GM13976 (cell line): ENCODE measurements at regions not wholly inside any gene's neighbourhood (a gene's known extent, or its start where the extent isn't known, plus 50 kb on each side); places are given as distances from the start of the nearest gene placed in this dataset.
"Not testable (repeated sequence)": the region's sequence is repeated elsewhere in the genome, so short reads cannot be mapped to it uniquely, and the experiment has no call there.

ENCODE experiments used
- DNase-seq: peaks from one replicate; pipeline ENCODE4 v3.0.0; 2012; ENCODE audit warnings: low spot score
- CTCF ChIP-seq: IDR thresholded peaks from 2 replicates; pipeline ENCODE4 v1.5.1; 2012; ENCODE audit warnings: borderline replicate concordance, mild to moderate bottlenecking; ENCODE audit not compliant: insufficient read depth; ENCODE audit errors: extremely low read depth, missing control alignments, control extremely low read depth
- in situ Hi-C: fragments of 300-500 bp; cut with MboI; formaldehyde crosslinking; loops from one replicate; pipeline ENCODE4 v1.12.0; 2022; ENCODE audit warnings: low sequenced_read_pairs, mixed read lengths, inconsistent platforms; ENCODE audit not compliant: unreplicated experiment

- TF ChIP-seq CTCF, result no peak
- in situ Hi-C loops, result no loop called here
- DNase-seq, result no peak
These were observed 247.7 kb downstream of the SOCS6 start for GRCh38 chr18:70536370-70537062.

GRCh38 chr18:70535041-70535440 lies 246.2 kb downstream of the SOCS6 start:
- DNase-seq, result no peak
- no peak for TF ChIP-seq CTCF
- in situ Hi-C loops, result no loop called here

DNA sequence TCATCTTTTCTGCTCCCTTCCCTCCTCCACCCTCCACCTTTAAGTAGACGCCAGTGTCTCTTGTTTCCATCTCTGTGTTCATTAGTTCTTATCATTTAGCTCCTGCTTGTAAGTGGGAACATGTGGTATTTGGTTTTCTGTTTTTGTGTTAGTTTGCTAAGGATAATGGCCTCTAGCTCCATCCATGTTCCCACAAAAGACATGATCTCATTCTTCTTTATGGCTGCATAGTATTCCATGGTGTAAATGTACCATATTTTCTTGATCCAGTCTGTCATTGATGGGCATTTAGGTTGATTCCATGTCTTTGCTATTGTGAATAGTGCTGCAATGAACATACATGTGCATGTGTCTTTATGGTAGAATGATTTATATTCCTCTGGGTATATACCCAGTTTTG lies 236.5 kb downstream of the SOCS6 start:
- in situ Hi-C loops, DNase-seq: not testable (repeated sequence)

GRCh38 chr18:70523792-70524182 lies 234.9 kb downstream of the SOCS6 start:
- in situ Hi-C loops, result no loop called here
- TF ChIP-seq CTCF, result no peak
- no peak for DNase-seq

DNA sequence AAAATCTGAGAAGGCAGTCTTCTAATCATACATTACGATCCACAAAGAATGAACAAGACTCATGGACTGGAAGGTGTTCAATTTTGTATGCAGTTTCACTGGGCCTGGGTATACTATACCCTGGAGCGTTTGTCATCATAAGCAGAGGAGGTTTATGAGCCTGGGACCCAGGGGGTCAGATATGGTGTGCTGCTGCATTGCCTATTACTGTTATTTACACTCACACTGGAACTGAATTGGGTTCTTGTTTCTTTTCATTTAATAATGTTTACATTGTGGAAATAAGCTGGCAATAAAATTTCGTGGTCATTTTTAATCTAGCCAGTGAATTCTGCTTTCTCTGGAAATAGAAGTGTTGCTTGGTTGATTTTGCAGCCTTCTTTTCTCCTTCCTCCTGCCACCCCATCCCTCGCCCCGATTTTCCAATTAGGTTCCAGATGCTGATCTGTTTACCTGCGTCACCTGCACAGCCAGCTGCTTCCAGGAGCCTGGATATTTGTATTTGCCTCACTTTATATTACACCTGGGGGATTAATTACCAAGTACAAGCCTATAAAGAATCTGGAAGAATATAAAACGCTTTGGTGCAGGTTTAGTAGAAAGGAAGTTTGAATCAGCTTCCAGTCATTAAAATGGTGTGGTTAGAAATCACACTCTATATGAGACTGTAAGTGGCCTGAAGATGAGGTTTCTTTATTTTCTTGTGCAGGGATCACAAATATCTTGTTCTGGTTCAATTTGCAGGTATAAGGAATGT lies 234.4 kb downstream of the SOCS6 start:
- DNase-seq, result no peak
- TF ChIP-seq CTCF, result no peak
- in situ Hi-C loops, result no loop called here

DNA sequence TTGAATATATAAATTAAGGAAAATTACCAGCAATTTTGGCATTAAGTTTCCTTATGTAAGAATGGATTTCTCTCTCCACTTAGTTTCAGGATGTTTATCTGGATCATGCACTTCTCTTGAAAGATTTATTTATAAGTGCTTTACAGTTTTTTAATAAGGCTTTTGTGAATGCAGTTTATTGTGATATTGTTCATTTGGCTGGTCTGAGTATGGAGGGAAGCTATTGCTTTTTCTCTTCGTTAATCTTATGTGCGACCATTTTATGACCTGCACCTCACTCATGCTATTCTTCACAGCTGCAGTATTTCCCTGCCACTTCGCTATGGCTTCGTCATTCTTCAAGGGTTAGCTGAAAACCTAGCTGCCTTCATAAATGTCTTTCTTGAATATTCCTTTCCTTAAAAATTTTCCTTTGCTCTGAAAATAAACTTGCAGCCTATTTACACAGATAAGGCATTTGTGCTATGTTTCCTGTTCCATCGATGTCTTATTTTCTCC lies 233.4 kb downstream of the SOCS6 start:
- no peak for TF ChIP-seq CTCF
- in situ Hi-C loops, result no loop called here
- DNase-seq, result no peak

DNA sequence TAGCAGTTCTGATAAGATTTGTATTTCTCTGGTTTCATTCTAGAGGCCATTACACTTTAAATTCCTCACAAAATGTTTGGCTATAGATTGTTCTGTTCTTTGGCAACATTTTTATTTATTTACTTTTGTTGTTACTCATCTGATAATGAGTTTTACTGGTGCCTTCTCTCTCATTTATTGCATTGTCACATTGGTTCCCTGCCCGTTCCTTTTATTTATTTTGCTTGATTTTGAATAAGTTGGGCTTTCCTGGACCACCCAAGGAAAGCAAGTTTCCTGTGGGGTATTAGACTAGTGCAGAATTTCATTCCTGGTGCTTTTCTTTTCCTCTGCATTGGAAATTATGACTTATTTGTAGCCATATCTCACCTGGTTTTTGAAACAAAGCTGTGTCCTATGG lies 232.0 kb downstream of the SOCS6 start:
- TF ChIP-seq CTCF, result no peak
- DNase-seq, result no peak
- in situ Hi-C loops, result no loop called here
